Nephron (organoid): ENCODE measurements at regions not wholly inside any gene's neighbourhood (a gene's known extent, or its start where the extent isn't known, plus 50 kb on each side); places are given as distances from the start of the nearest gene placed in this dataset.

Experiments
- H3K27ac Mint-ChIP-seq, 3 experiments: 2 replicates each; pipeline ENCODE4 v1.8.0; 2020; ENCODE audit warnings: mixed read lengths in 3 of 3, mild to moderate bottlenecking in 2 of 3, moderate library complexity in 1 of 3
- H3K27me3 Mint-ChIP-seq: 2 replicates; pipeline ENCODE4 v1.8.0; 2021; ENCODE audit warnings: low read depth, mild to moderate bottlenecking, moderate library complexity, mixed read lengths
- H3K36me3 Mint-ChIP-seq: 2 replicates; pipeline ENCODE4 v1.8.0; 2020; ENCODE audit warnings: low read depth, mixed read lengths
- H3K4me1 Mint-ChIP-seq: 2 replicates; pipeline ENCODE4 v1.8.0; 2020; ENCODE audit warnings: mixed read lengths
- H3K4me3 Mint-ChIP-seq, 3 experiments: 2 replicates each; pipeline ENCODE4 v1.8.0; 2020; ENCODE audit warnings: mild to moderate bottlenecking in 3 of 3, mixed read lengths in 3 of 3, moderate library complexity in 2 of 3
- H3K9me3 Mint-ChIP-seq: 2 replicates; pipeline ENCODE4 v1.8.0; 2020; ENCODE audit warnings: mixed read lengths
- CTCF ChIP-seq, 3 experiments: fragments of 200-600 bp; sonication (generic); IDR thresholded peaks; one replicate each; pipeline ENCODE4 v1.5.0; 2021; ENCODE audit warnings: antibody characterized with exemption in 3 of 3; ENCODE audit not compliant: unreplicated experiment in 3 of 3

DNA sequence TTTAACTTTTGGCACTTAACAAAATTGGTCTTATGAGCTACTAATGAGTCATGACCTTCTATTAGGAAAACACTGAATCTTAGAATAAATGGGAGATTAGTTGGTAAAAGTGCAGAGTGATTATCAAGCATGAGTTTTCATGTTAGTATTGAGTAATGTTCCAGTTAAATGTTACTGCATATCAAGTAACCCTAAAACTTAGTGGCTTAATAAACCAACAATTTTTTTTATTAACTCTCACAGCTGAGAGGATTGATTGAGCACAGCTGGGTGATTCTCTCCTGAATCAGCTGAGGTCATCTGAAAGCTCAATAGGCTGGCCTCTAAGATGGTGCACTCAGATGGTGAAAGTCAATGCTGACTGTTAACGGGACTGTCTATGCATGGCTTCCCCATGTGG is 248.6 kb downstream of the BCL11B start:
- Mint-ChIP-seq H3K4me3 (no peak overlapping the region), H3K27me3 (peaks cover 17% of the 10 kb centered on the region), H3K27ac (no peak overlapping the region), H3K9me3 (peaks cover 15% of the 10 kb centered on the region), H3K36me3 (no peaks in the 10 kb centered on the region), H3K4me1 (no peaks in the 10 kb centered on the region)
- no peak for TF ChIP-seq CTCF (IDR thresholded peaks at IDR 0.05; ENCODE audit: unreplicated experiment in 3 of 3)

GRCh38 chr14:99024926-99025325 is 247.1 kb downstream of the BCL11B start:
- H3K9me3 Mint-ChIP-seq = peaks cover 9% of the 10 kb centered on the region
- TF ChIP-seq CTCF (IDR thresholded peaks at IDR 0.05; ENCODE audit: unreplicated experiment in 3 of 3) = no peak
- H3K27me3 Mint-ChIP-seq = peaks cover 26% of the 10 kb centered on the region
- no peaks in the 10 kb centered on the region for H3K36me3 Mint-ChIP-seq
- no peak overlapping the region for H3K27ac Mint-ChIP-seq
- H3K4me1 Mint-ChIP-seq = peaks cover 6% of the 10 kb centered on the region
- H3K4me3 Mint-ChIP-seq = no peak overlapping the region

DNA sequence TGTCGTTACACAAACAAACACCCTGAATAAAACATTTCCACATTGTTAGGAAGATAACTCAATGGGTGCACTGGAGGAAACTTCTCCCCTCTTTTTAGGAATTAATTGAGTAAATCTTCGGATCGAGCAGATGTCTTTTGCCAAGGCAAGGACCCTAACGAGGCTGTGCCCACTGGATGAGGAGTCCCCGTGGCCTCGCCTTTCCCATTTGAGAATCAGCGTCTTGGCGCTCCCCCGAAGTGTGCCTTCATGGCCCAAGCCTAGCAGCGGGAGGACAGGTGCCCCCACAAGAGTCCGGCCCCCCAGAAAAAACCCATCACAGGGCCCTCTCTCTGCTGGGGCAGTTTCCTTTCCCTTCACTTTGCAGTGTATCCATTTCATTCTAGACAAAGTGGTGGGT is 246.6 kb downstream of the BCL11B start:
- H3K27me3 Mint-ChIP-seq = peaks cover 27% of the 10 kb centered on the region
- peaks cover 6% of the 10 kb centered on the region for H3K9me3 Mint-ChIP-seq
- no peak overlapping the region for H3K27ac Mint-ChIP-seq
- no peak for TF ChIP-seq CTCF (IDR thresholded peaks at IDR 0.05; ENCODE audit: unreplicated experiment in 3 of 3)
- no peak overlapping the region for H3K4me3 Mint-ChIP-seq
- H3K36me3 Mint-ChIP-seq = no peaks in the 10 kb centered on the region
- H3K4me1 Mint-ChIP-seq = peaks cover 6% of the 10 kb centered on the region

- Mint-ChIP-seq H3K27me3 (peaks cover 33% of the 10 kb centered on the region), H3K4me1 (peaks cover 6% of the 10 kb centered on the region), H3K9me3 (no peaks in the 10 kb centered on the region), H3K4me3 (no peak overlapping the region), H3K27ac (no peak overlapping the region), H3K36me3 (no peaks in the 10 kb centered on the region)
- no peak for TF ChIP-seq CTCF (IDR thresholded peaks at IDR 0.05; ENCODE audit: unreplicated experiment in 3 of 3)
Observed at GRCh38 chr14:99026471-99026870, 245.5 kb downstream of the BCL11B start.

- no peaks in the 10 kb centered on the region for H3K9me3 Mint-ChIP-seq
- no peak for TF ChIP-seq CTCF (IDR thresholded peaks at IDR 0.05; ENCODE audit: unreplicated experiment in 3 of 3)
- H3K36me3 Mint-ChIP-seq = no peaks in the 10 kb centered on the region
- no peak overlapping the region for H3K4me3 Mint-ChIP-seq
- peaks cover 36% of the 10 kb centered on the region for H3K27me3 Mint-ChIP-seq
- H3K27ac Mint-ChIP-seq = no peak overlapping the region
- H3K4me1 Mint-ChIP-seq = peaks cover 6% of the 10 kb centered on the region
Observed at GRCh38 chr14:99028041-99028440, 244.0 kb downstream of the BCL11B start.

GRCh38 chr14:99028521-99028920 is 243.5 kb downstream of the BCL11B start:
- Mint-ChIP-seq H3K27ac (no peak overlapping the region), H3K4me3 (no peak overlapping the region), H3K4me1 (peaks cover 6% of the 10 kb centered on the region), H3K27me3 (peaks cover 38% of the 10 kb centered on the region), H3K36me3 (no peaks in the 10 kb centered on the region), H3K9me3 (no peaks in the 10 kb centered on the region)
- TF ChIP-seq CTCF (IDR thresholded peaks at IDR 0.05; ENCODE audit: unreplicated experiment in 3 of 3) = no peak
